ENCODE measurements at regions not wholly inside any gene's neighbourhood (a gene's known extent, or its start where the extent isn't known, plus 50 kb on each side); places are given as distances from the start of the nearest gene placed in this dataset.

DNA sequence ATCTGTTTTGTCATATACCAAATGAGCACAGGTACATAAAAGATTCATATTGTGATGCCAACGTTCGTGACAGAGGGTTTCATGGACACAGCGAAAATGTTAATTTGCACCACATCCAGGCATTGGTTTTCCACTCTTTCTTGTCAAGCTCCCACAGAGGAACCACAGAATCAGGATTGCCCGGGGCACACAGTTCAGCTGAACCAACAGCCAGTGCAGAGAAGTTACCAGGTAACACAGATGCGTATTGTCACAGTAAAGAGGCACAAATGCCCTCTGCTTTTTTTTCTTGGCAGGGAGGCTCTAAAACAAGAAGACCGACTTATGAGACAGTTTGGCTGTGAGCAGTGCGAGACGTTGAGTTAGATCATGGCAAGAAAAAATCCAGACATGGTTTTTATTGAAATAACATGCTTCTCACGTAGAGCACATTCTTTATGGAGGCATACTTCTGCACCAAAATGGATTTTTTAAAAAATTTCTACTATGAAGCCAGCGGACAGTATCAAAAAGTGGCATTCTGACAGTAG is 331.1 kb upstream of the KIAA1217 start:
- TF ChIP-seq, protein P1, sequence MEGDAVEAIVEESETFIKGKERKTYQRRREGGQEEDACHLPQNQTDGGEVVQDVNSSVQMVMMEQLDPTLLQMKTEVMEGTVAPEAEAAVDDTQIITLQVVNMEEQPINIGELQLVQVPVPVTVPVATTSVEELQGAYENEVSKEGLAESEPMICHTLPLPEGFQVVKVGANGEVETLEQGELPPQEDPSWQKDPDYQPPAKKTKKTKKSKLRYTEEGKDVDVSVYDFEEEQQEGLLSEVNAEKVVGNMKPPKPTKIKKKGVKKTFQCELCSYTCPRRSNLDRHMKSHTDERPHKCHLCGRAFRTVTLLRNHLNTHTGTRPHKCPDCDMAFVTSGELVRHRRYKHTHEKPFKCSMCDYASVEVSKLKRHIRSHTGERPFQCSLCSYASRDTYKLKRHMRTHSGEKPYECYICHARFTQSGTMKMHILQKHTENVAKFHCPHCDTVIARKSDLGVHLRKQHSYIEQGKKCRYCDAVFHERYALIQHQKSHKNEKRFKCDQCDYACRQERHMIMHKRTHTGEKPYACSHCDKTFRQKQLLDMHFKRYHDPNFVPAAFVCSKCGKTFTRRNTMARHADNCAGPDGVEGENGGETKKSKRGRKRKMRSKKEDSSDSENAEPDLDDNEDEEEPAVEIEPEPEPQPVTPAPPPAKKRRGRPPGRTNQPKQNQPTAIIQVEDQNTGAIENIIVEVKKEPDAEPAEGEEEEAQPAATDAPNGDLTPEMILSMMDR (IDR thresholded peaks at IDR 0.05) = no peak
- TF ChIP-seq POLR2A (IDR thresholded peaks at IDR 0.05) = no peak
- no peak for TF ChIP-seq POLR2AphosphoS5 (IDR thresholded peaks at IDR 0.05)
- TF ChIP-seq EP300 (IDR thresholded peaks at IDR 0.05) = no peak
